ENCODE measurements at regions not wholly inside any gene's neighbourhood (a gene's known extent, or its start where the extent isn't known, plus 50 kb on each side); places are given as distances from the start of the nearest gene placed in this dataset.

- intact Hi-C loops (cut with DNase I) = no loop called here
- Histone ChIP-seq H3K27me3 (peaks cover 0 to 69% (median 0%) of the 10 kb centered on the region in 4 donors), H3K9me3 (no peaks in the 10 kb centered on the region), H3K27ac (replicated peaks in 1 of 4) (no peak overlapping the region), H3K4me1 (no peaks in the 10 kb centered on the region), H3K36me3 (no peaks in the 10 kb centered on the region), H3K4me3 (no peak overlapping the region)
- DNase-seq (ENCODE audit: extremely low spot score) = no peak
- TF ChIP-seq POLR2AphosphoS5 (IDR thresholded peaks at IDR 0.05) (no peak), CTCF (IDR thresholded peaks at IDR 0.05) (no peak), POLR2A (IDR thresholded peaks at IDR 0.05; ENCODE audit: low read depth) (no peak), EP300 (IDR thresholded peaks at IDR 0.05) (no peak)
- WGBS = 55% methylated on average over 10 of the region's 14 CpGs
Observed at GRCh38 chr14:99327458-99328250, 55.7 kb upstream of the BCL11B start.

DNA sequence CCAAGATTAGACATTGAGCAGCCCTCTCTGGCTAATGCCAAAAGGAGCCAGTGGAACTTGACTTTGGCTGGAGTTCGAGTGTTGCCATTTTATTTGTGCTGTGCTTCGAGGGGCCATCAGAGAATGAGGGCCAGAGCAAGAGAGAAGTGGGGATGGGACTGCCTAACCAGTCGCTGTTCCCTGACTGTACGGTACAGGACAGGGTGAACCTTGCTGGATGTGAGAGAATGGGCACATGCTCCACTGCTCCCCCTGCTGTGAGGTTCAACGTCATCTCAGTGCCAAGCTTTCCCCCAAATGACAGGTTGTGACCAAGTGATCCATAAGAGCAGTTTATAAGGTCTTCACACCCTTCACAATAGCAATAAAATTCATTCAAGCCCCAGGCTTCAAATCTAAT is 55.1 kb upstream of the BCL11B start:
- 77% methylated on average over 5 of the region's 5 CpGs for whole genome bisulfite sequencing

GRCh38 chr14:99326041-99326710 is 54.2 kb upstream of the BCL11B start:
- Histone ChIP-seq H3K4me3 (no peak overlapping the region), H3K9me3 (no peaks in the 10 kb centered on the region), H3K36me3 (no peaks in the 10 kb centered on the region), H3K4me1 (no peaks in the 10 kb centered on the region), H3K27ac (replicated peaks in 1 of 4) (no peak overlapping the region), H3K27me3 (peaks cover 0 to 75% (median 0%) of the 10 kb centered on the region in 4 donors)
- TF ChIP-seq CTCF (IDR thresholded peaks at IDR 0.05) (no peak), EP300 (IDR thresholded peaks at IDR 0.05) (no peak), POLR2A (IDR thresholded peaks at IDR 0.05; ENCODE audit: low read depth) (no peak), POLR2AphosphoS5 (IDR thresholded peaks at IDR 0.05) (no peak)
- 88% methylated on average over 8 of the region's 8 CpGs for WGBS
- no peak for DNase-seq (ENCODE audit: extremely low spot score)
- intact Hi-C loops (cut with DNase I) = no loop called here

More for the DNA sequence above, 55.1 kb upstream of the BCL11B start:
- DNase-seq (ENCODE audit: extremely low spot score) = no peak
- Histone ChIP-seq H3K9me3 (no peaks in the 10 kb centered on the region), H3K4me1 (no peaks in the 10 kb centered on the region), H3K4me3 (no peak overlapping the region), H3K27me3 (peaks cover 0 to 75% (median 0%) of the 10 kb centered on the region in 4 donors), H3K36me3 (no peaks in the 10 kb centered on the region), H3K27ac (replicated peaks in 1 of 4) (no peak overlapping the region)
- TF ChIP-seq EP300 (IDR thresholded peaks at IDR 0.05) (no peak), CTCF (IDR thresholded peaks at IDR 0.05) (no peak), POLR2A (IDR thresholded peaks at IDR 0.05; ENCODE audit: low read depth) (no peak), POLR2AphosphoS5 (IDR thresholded peaks at IDR 0.05) (no peak)
- intact Hi-C loops (cut with DNase I) = no loop called here

- peaks cover 0 to 74% (median 0%) of the 10 kb centered on the region in 4 donors for H3K27me3 ChIP-seq
- no peak for DNase-seq (ENCODE audit: extremely low spot score)
Observed at GRCh38 chr14:99325591-99325990, 53.6 kb upstream of the BCL11B start.

More at GRCh38 chr14:99325591-99325990, 53.6 kb upstream of the BCL11B start:
- intact Hi-C loops (cut with DNase I) = no loop called here
- H3K9me3 ChIP-seq = no peaks in the 10 kb centered on the region
- TF ChIP-seq POLR2AphosphoS5 (IDR thresholded peaks at IDR 0.05) (no peak), CTCF (IDR thresholded peaks at IDR 0.05) (no peak), POLR2A (IDR thresholded peaks at IDR 0.05; ENCODE audit: low read depth) (no peak), EP300 (IDR thresholded peaks at IDR 0.05) (no peak)
- no peak overlapping the region for H3K4me3 ChIP-seq
- 86% methylated on average over 8 of the region's 8 CpGs for whole genome bisulfite sequencing
- H3K36me3 ChIP-seq = no peaks in the 10 kb centered on the region
- H3K4me1 ChIP-seq = no peaks in the 10 kb centered on the region
- H3K27ac ChIP-seq (replicated peaks in 1 of 4) = no peak overlapping the region

Measured in esophagus muscularis mucosa (tissue), 4 donors.